ENCODE measurements at regions not wholly inside any gene's neighbourhood (a gene's known extent, or its start where the extent isn't known, plus 50 kb on each side); places are given as distances from the start of the nearest gene placed in this dataset.

- Histone ChIP-seq H3K4me1 (ENCODE audit: control insufficient read depth in 4 of 4, insufficient read depth in 4 of 4, low read length in 3 of 4) (no peaks in the 10 kb centered on the region), H3K4me3 (ENCODE audit: low read depth in 1 of 3, low read length in 3 of 3) (no peak overlapping the region), H3K27me3 (ENCODE audit: control insufficient read depth in 4 of 4, insufficient read depth in 4 of 4, low read length in 3 of 4) (peaks cover 0 to 14% (median 3%) of the 10 kb centered on the region in 4 donors), H3K9ac (ENCODE audit: low read depth in 1 of 2, low read length in 2 of 2) (no peak overlapping the region), H3K27ac (ENCODE audit: low read depth in 1 of 2, low read length in 2 of 2) (no peak overlapping the region), H3K9me3 (ENCODE audit: control insufficient read depth in 4 of 4, low read length in 3 of 4) (no peaks in the 10 kb centered on the region), H3K36me3 (ENCODE audit: control insufficient read depth in 4 of 4, insufficient read depth in 3 of 4, low read depth in 1 of 4, low read length in 3 of 4) (no peaks in the 10 kb centered on the region)
- WGBS = 53% methylated on average over 10 of the region's 10 CpGs
- TF ChIP-seq FOXA2 (IDR thresholded peaks at IDR 0.05) (no peak), MAX (IDR thresholded peaks at IDR 0.05) (no peak), ZBTB33 (IDR thresholded peaks at IDR 0.05) (no peak), FOXA1 (IDR thresholded peaks at IDR 0.05) (no peak)
- DNase-seq (ENCODE audit: low spot score) = no peak
These were observed 55.5 kb upstream of the RAB6D start for GRCh38 chr2:131419441-131419840.

- Histone ChIP-seq H3K27ac (ENCODE audit: low read depth in 1 of 2, low read length in 2 of 2) (no peak overlapping the region), H3K4me1 (ENCODE audit: control insufficient read depth in 4 of 4, insufficient read depth in 4 of 4, low read length in 3 of 4) (no peaks in the 10 kb centered on the region), H3K4me3 (ENCODE audit: low read depth in 1 of 3, low read length in 3 of 3) (no peak overlapping the region), H3K9me3 (ENCODE audit: control insufficient read depth in 4 of 4, low read length in 3 of 4) (no peaks in the 10 kb centered on the region), H3K27me3 (ENCODE audit: control insufficient read depth in 4 of 4, insufficient read depth in 4 of 4, low read length in 3 of 4) (peaks cover 0 to 8% (median 3%) of the 10 kb centered on the region in 4 donors), H3K9ac (ENCODE audit: low read depth in 1 of 2, low read length in 2 of 2) (no peak overlapping the region), H3K36me3 (ENCODE audit: control insufficient read depth in 4 of 4, insufficient read depth in 3 of 4, low read depth in 1 of 4, low read length in 3 of 4) (no peaks in the 10 kb centered on the region)
- no peak for DNase-seq (ENCODE audit: low spot score)
- TF ChIP-seq RXRA (IDR thresholded peaks at IDR 0.05) (no peak), YY1 (IDR thresholded peaks at IDR 0.05) (no peak), HNF4G (IDR thresholded peaks at IDR 0.05) (no peak), FOXA1 (IDR thresholded peaks at IDR 0.05) (no peak), SP1 (IDR thresholded peaks at IDR 0.05) (no peak), RAD21 (IDR thresholded peaks at IDR 0.05) (no peak), REST (IDR thresholded peaks at IDR 0.05) (no peak), EGR1 (IDR thresholded peaks at IDR 0.05; ENCODE audit: low read depth in 2 of 2) (no peak), CTCF (IDR thresholded peaks at IDR 0.05; ENCODE audit: low read depth, low read length, missing input control) (no peak), NR2F2 (IDR thresholded peaks at IDR 0.05) (no peak), HNF4A (conservative IDR thresholded peaks at IDR 0.05) (no peak), TAF1 (conservative IDR thresholded peaks at IDR 0.05) (no peak), GABPA (IDR thresholded peaks at IDR 0.05 in 1 of 2, conservative IDR thresholded peaks at IDR 0.05 in 1 of 2) (no peak)
- 90% methylated on average over 8 of the region's 8 CpGs for WGBS
These were observed 54.7 kb upstream of the RAB6D start for GRCh38 chr2:131418625-131419024.
